ENCODE measurements at regions not wholly inside any gene's neighbourhood (a gene's known extent, or its start where the extent isn't known, plus 50 kb on each side); places are given as distances from the start of the nearest gene placed in this dataset.

DNA sequence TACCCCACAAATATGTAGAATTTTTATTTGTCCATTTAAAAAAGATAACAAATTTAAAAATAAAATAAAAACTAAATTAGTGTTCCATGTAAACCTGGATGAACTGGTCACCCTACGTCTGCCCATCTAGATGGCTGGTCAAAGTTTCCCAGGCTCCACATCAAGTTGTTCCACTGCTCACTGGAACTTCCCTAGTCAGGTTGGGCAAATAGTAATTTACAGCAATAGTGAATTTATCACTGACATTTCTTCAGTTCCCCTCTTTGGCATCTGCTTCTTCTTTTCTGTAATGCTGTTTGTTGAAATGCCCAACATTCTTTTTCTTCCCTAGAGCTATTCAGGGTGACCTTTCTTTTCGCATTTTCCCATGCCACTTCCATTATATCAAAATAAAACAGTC is 272.7 kb upstream of the BTG1 start:
- peaks cover 6% of the 10 kb centered on the region for H3K9me3 Mint-ChIP-seq (ENCODE audit: low read depth, unreplicated experiment)
- DNase-seq = no peak
- H3K27ac Mint-ChIP-seq (ENCODE audit: unreplicated experiment) = no peak overlapping the region
- peaks cover 44% of the 10 kb centered on the region for H3K4me1 Mint-ChIP-seq (ENCODE audit: low read depth, unreplicated experiment)
- no TSS peak for BruUV-seq (replicated peaks)
- no peaks in the 10 kb centered on the region for H3K36me3 Mint-ChIP-seq (ENCODE audit: insufficient read depth, unreplicated experiment)
- H3K27me3 Mint-ChIP-seq (ENCODE audit: unreplicated experiment) = no peaks in the 10 kb centered on the region
- TF ChIP-seq, protein P1, sequence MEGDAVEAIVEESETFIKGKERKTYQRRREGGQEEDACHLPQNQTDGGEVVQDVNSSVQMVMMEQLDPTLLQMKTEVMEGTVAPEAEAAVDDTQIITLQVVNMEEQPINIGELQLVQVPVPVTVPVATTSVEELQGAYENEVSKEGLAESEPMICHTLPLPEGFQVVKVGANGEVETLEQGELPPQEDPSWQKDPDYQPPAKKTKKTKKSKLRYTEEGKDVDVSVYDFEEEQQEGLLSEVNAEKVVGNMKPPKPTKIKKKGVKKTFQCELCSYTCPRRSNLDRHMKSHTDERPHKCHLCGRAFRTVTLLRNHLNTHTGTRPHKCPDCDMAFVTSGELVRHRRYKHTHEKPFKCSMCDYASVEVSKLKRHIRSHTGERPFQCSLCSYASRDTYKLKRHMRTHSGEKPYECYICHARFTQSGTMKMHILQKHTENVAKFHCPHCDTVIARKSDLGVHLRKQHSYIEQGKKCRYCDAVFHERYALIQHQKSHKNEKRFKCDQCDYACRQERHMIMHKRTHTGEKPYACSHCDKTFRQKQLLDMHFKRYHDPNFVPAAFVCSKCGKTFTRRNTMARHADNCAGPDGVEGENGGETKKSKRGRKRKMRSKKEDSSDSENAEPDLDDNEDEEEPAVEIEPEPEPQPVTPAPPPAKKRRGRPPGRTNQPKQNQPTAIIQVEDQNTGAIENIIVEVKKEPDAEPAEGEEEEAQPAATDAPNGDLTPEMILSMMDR (IDR thresholded peaks at IDR 0.05; ENCODE audit: unreplicated experiment) = no peak
- H3K4me3 Mint-ChIP-seq (ENCODE audit: low read depth, unreplicated experiment) = no peak overlapping the region
- intact Hi-C loops (cut with micrococcal nuclease; ENCODE audit: unreplicated experiment) = no loop called here
- CTCF ChIA-PET = no interaction called here

GRCh38 chr12:92417373-92417772 is 271.7 kb upstream of the BTG1 start:
- H3K4me3 Mint-ChIP-seq (ENCODE audit: low read depth, unreplicated experiment) = no peak overlapping the region
- TF ChIP-seq, protein P1 (IDR thresholded peaks at IDR 0.05; ENCODE audit: unreplicated experiment) = no peak
- no peaks in the 10 kb centered on the region for H3K36me3 Mint-ChIP-seq (ENCODE audit: insufficient read depth, unreplicated experiment)
- H3K9me3 Mint-ChIP-seq (ENCODE audit: low read depth, unreplicated experiment) = peaks cover 6% of the 10 kb centered on the region
- H3K27me3 Mint-ChIP-seq (ENCODE audit: unreplicated experiment) = no peaks in the 10 kb centered on the region
- H3K4me1 Mint-ChIP-seq (ENCODE audit: low read depth, unreplicated experiment) = peaks cover 44% of the 10 kb centered on the region
- CTCF ChIA-PET = no interaction called here
- H3K27ac Mint-ChIP-seq (ENCODE audit: unreplicated experiment) = no peak overlapping the region
- intact Hi-C loops (cut with micrococcal nuclease; ENCODE audit: unreplicated experiment) = no loop called here
- no TSS peak for BruUV-seq (replicated peaks)
- no peak for DNase-seq

DNA sequence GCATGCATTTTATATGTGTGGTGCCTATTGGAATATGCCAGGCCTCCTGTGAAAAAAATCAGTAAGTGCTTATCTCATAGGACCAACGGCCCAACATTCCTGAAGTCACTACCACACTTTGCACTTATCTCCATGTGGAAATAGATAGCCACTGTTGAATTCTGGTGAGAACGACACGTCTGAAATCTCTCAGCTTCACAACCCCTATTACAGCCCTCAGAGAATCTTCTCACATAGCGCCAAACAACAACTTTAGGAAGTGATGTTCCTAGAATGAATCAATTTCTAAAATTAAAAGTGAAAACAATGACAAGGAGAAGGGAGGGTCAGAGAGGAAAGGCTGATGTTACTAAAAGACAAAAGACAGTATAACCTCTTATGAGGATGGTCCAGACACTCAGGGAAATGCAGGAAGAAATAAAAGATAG is 270.8 kb upstream of the BTG1 start:
- no peak for DNase-seq
- Mint-ChIP-seq H3K9me3 (ENCODE audit: low read depth, unreplicated experiment) (peaks cover 6% of the 10 kb centered on the region), H3K27ac (ENCODE audit: unreplicated experiment) (no peak overlapping the region), H3K4me1 (ENCODE audit: low read depth, unreplicated experiment) (peaks cover 40% of the 10 kb centered on the region), H3K36me3 (ENCODE audit: insufficient read depth, unreplicated experiment) (no peaks in the 10 kb centered on the region), H3K27me3 (ENCODE audit: unreplicated experiment) (no peaks in the 10 kb centered on the region), H3K4me3 (ENCODE audit: low read depth, unreplicated experiment) (no peak overlapping the region)
- TF ChIP-seq, protein P1 (IDR thresholded peaks at IDR 0.05; ENCODE audit: unreplicated experiment) = no peak
- intact Hi-C loops (cut with micrococcal nuclease; ENCODE audit: unreplicated experiment) = no loop called here
- no TSS peak for BruUV-seq (replicated peaks)
- CTCF ChIA-PET = no interaction called here

- H3K4me3 Mint-ChIP-seq (ENCODE audit: low read depth, unreplicated experiment) = no peak overlapping the region
These were observed 268.8 kb upstream of the BTG1 start for GRCh38 chr12:92414170-92415070.

More at GRCh38 chr12:92414170-92415070, 268.8 kb upstream of the BTG1 start:
- DNase-seq = no peak
- H3K9me3 Mint-ChIP-seq (ENCODE audit: low read depth, unreplicated experiment) = peaks cover 2% of the 10 kb centered on the region
- intact Hi-C loops (cut with micrococcal nuclease; ENCODE audit: unreplicated experiment) = no loop called here
- H3K4me1 Mint-ChIP-seq (ENCODE audit: low read depth, unreplicated experiment) = peaks cover 24% of the 10 kb centered on the region
- H3K36me3 Mint-ChIP-seq (ENCODE audit: insufficient read depth, unreplicated experiment) = no peaks in the 10 kb centered on the region
- CTCF ChIA-PET = no interaction called here
- no peak overlapping the region for H3K27ac Mint-ChIP-seq (ENCODE audit: unreplicated experiment)
- no peaks in the 10 kb centered on the region for H3K27me3 Mint-ChIP-seq (ENCODE audit: unreplicated experiment)
- TF ChIP-seq, protein P1 (IDR thresholded peaks at IDR 0.05; ENCODE audit: unreplicated experiment) = no peak
- no TSS peak for BruUV-seq (replicated peaks)

All from Calu3 (cell line).